Endothelial cell (in vitro differentiated cells): ENCODE measurements at regions not wholly inside any gene's neighbourhood (a gene's known extent, or its start where the extent isn't known, plus 50 kb on each side); places are given as distances from the start of the nearest gene placed in this dataset.

Experiments
- DNase-seq: peaks from one replicate; pipeline ENCODE4 v3.0.0; 2021; ENCODE audit warnings: low spot score
- H3K27ac Mint-ChIP-seq: one replicate; pipeline ENCODE4 v1.8.0; 2021; ENCODE audit warnings: mixed read lengths, inconsistent platforms; ENCODE audit not compliant: unreplicated experiment
- H3K27me3 Mint-ChIP-seq: one replicate; pipeline ENCODE4 v1.8.0; 2021; ENCODE audit warnings: mild to moderate bottlenecking, moderate library complexity, mixed read lengths, inconsistent platforms; ENCODE audit not compliant: unreplicated experiment
- H3K36me3 Mint-ChIP-seq: one replicate; pipeline ENCODE4 v1.8.0; 2021; ENCODE audit warnings: mild to moderate bottlenecking, low read depth, mixed read lengths, inconsistent platforms; ENCODE audit not compliant: unreplicated experiment
- H3K4me1 Mint-ChIP-seq: one replicate; pipeline ENCODE4 v1.8.0; 2021; ENCODE audit warnings: mild to moderate bottlenecking, mixed read lengths, inconsistent platforms; ENCODE audit not compliant: unreplicated experiment
- H3K4me3 Mint-ChIP-seq: one replicate; pipeline ENCODE4 v1.8.0; 2021; ENCODE audit warnings: mild to moderate bottlenecking, mixed read lengths, inconsistent platforms; ENCODE audit not compliant: unreplicated experiment
- H3K9me3 Mint-ChIP-seq: one replicate; pipeline ENCODE4 v1.8.0; 2021; ENCODE audit warnings: mixed read lengths, inconsistent platforms; ENCODE audit not compliant: unreplicated experiment
- TF ChIP-seq, protein P1 (sequence below): fragments of 200-600 bp; sonication (generic); IDR thresholded peaks from one replicate; pipeline ENCODE4 v1.5.0; 2021; ENCODE audit warnings: antibody characterized with exemption; ENCODE audit not compliant: unreplicated experiment

DNA sequence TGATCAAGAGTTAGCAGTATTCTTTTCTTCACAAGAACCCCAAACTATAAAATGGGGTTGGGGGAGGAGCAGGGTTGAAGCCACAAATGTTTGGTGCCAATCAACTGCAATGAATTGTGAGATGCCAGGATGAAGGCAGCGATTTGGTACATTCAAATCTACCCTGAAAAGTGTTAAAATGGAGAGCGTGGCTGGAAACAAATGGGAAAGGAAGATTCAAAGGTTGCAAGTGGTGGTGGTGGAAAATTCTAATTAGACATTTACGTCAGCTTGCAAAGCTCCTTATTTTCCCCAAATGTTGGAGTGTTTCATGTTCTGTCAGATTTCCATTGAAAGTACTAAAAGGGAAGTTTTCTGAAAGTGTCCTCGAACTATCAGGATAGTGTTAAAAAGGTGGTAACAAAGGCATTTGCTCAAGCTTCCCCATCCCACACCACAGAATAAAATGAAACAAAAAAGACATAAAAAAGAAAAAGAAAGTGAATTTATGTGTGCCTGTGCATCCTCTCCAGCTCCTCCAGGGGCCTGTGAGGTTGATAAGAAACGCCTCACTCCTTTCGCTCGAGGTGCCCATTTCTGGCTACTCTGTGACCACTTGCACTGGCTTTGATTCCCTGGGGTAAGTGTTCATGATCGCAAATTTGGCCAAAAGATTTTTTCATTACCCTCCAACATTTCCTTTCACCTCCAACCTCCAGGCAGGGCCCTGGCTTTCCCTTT, 424.1 kb upstream of the POU3F3 start:
- no peaks in the 10 kb centered on the region for H3K36me3 Mint-ChIP-seq
- H3K9me3 Mint-ChIP-seq: no peaks in the 10 kb centered on the region
- H3K4me1 Mint-ChIP-seq: peaks cover 24% of the 10 kb centered on the region
- H3K27ac Mint-ChIP-seq: no peak overlapping the region
- no peak for DNase-seq
- no peaks in the 10 kb centered on the region for H3K27me3 Mint-ChIP-seq
- no peak overlapping the region for H3K4me3 Mint-ChIP-seq
- TF ChIP-seq, protein P1, sequence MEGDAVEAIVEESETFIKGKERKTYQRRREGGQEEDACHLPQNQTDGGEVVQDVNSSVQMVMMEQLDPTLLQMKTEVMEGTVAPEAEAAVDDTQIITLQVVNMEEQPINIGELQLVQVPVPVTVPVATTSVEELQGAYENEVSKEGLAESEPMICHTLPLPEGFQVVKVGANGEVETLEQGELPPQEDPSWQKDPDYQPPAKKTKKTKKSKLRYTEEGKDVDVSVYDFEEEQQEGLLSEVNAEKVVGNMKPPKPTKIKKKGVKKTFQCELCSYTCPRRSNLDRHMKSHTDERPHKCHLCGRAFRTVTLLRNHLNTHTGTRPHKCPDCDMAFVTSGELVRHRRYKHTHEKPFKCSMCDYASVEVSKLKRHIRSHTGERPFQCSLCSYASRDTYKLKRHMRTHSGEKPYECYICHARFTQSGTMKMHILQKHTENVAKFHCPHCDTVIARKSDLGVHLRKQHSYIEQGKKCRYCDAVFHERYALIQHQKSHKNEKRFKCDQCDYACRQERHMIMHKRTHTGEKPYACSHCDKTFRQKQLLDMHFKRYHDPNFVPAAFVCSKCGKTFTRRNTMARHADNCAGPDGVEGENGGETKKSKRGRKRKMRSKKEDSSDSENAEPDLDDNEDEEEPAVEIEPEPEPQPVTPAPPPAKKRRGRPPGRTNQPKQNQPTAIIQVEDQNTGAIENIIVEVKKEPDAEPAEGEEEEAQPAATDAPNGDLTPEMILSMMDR: no peak

GRCh38 chr2:104430359-104430740, 423.6 kb upstream of the POU3F3 start:
- H3K27me3 Mint-ChIP-seq: no peaks in the 10 kb centered on the region
- H3K27ac Mint-ChIP-seq: no peak overlapping the region
- no peak for DNase-seq
- TF ChIP-seq, protein P1: no peak
- H3K4me3 Mint-ChIP-seq: no peak overlapping the region
- H3K9me3 Mint-ChIP-seq: no peaks in the 10 kb centered on the region
- peaks cover 24% of the 10 kb centered on the region for H3K4me1 Mint-ChIP-seq
- no peaks in the 10 kb centered on the region for H3K36me3 Mint-ChIP-seq

DNA sequence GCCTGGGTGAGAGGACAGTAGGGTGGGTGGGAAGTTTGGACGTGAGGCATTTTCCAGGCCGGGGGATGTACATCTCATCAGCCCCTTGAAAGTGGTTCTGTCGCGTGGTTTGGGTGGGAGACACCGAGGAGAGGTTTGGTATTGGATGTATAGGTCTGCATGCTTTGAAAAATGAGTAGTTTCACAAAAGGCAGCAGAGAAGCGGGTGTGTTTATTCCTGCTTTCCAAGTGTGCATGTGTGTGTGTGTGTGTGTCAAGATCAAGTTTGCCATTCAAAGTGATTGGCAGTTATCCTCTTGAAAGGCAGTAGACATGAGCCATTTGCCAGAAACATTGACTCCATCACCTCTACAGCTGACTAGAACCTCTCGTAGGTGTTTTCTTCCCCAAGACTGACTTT, 423.1 kb upstream of the POU3F3 start:
- Mint-ChIP-seq H3K9me3 (no peaks in the 10 kb centered on the region), H3K4me3 (no peak overlapping the region), H3K4me1 (peaks cover 24% of the 10 kb centered on the region), H3K27ac (no peak overlapping the region), H3K27me3 (no peaks in the 10 kb centered on the region), H3K36me3 (no peaks in the 10 kb centered on the region)
- TF ChIP-seq, protein P1: no peak
- no peak for DNase-seq

GRCh38 chr2:104431701-104432121, 422.2 kb upstream of the POU3F3 start:
- Mint-ChIP-seq H3K27me3 (no peaks in the 10 kb centered on the region), H3K27ac (no peak overlapping the region), H3K36me3 (no peaks in the 10 kb centered on the region), H3K4me1 (peaks cover 24% of the 10 kb centered on the region), H3K9me3 (no peaks in the 10 kb centered on the region), H3K4me3 (no peak overlapping the region)
- TF ChIP-seq, protein P1: no peak
- no peak for DNase-seq

GRCh38 chr2:104432401-104432800, 421.5 kb upstream of the POU3F3 start:
- TF ChIP-seq, protein P1: no peak
- no peaks in the 10 kb centered on the region for H3K27me3 Mint-ChIP-seq
- H3K36me3 Mint-ChIP-seq: no peaks in the 10 kb centered on the region
- H3K4me1 Mint-ChIP-seq: peaks cover 24% of the 10 kb centered on the region
- no peak for DNase-seq
- no peak overlapping the region for H3K4me3 Mint-ChIP-seq
- no peaks in the 10 kb centered on the region for H3K9me3 Mint-ChIP-seq
- H3K27ac Mint-ChIP-seq: no peak overlapping the region
